GM10248 (cell line): ENCODE measurements at regions not wholly inside any gene's neighbourhood (a gene's known extent, or its start where the extent isn't known, plus 50 kb on each side); places are given as distances from the start of the nearest gene placed in this dataset.

Source experiments
- CTCF ChIA-PET: fragments of 300-600 bp; sonication (Branson Sonifier 250); formaldehyde crosslinking; extraction: SDS; loops from one replicate; lab custom pipeline; 2021; ENCODE audit warnings: antibody characterized with exemption; lab: Yijun Ruan, JAX
- POLR2A ChIA-PET: fragments of 350-650 bp; sonication (Branson Sonifier 250); formaldehyde crosslinking; extraction: SDS; loops from one replicate; lab custom pipeline; 2020; ENCODE audit warnings: antibody characterized with exemption; lab: Yijun Ruan, JAX
- DNase-seq: peaks from one replicate; pipeline ENCODE4 v3.0.0; 2012; ENCODE audit errors: extremely low spot score
- TF ChIP-seq, protein P1 (sequence below): IDR thresholded peaks from 2 replicates; pipeline ENCODE4 v1.5.1; 2012; ENCODE audit warnings: mild to moderate bottlenecking, low read depth; ENCODE audit errors: extremely low read depth, missing control alignments, control extremely low read depth

GRCh38 chr13:99911965-99912566 lies 59.5 kb downstream of the ZIC5 start:
- POLR2A ChIA-PET: no interaction called here
- no peak for DNase-seq
- CTCF ChIA-PET: interaction anchor here (1.4 to 5.4 kb wide), 3 partner anchors 12 to 601 kb away, joined by 4 to 65 read pairs (median 20); no protein-coding TSS in a partner anchor
- TF ChIP-seq, protein P1, sequence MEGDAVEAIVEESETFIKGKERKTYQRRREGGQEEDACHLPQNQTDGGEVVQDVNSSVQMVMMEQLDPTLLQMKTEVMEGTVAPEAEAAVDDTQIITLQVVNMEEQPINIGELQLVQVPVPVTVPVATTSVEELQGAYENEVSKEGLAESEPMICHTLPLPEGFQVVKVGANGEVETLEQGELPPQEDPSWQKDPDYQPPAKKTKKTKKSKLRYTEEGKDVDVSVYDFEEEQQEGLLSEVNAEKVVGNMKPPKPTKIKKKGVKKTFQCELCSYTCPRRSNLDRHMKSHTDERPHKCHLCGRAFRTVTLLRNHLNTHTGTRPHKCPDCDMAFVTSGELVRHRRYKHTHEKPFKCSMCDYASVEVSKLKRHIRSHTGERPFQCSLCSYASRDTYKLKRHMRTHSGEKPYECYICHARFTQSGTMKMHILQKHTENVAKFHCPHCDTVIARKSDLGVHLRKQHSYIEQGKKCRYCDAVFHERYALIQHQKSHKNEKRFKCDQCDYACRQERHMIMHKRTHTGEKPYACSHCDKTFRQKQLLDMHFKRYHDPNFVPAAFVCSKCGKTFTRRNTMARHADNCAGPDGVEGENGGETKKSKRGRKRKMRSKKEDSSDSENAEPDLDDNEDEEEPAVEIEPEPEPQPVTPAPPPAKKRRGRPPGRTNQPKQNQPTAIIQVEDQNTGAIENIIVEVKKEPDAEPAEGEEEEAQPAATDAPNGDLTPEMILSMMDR: no peak

DNA sequence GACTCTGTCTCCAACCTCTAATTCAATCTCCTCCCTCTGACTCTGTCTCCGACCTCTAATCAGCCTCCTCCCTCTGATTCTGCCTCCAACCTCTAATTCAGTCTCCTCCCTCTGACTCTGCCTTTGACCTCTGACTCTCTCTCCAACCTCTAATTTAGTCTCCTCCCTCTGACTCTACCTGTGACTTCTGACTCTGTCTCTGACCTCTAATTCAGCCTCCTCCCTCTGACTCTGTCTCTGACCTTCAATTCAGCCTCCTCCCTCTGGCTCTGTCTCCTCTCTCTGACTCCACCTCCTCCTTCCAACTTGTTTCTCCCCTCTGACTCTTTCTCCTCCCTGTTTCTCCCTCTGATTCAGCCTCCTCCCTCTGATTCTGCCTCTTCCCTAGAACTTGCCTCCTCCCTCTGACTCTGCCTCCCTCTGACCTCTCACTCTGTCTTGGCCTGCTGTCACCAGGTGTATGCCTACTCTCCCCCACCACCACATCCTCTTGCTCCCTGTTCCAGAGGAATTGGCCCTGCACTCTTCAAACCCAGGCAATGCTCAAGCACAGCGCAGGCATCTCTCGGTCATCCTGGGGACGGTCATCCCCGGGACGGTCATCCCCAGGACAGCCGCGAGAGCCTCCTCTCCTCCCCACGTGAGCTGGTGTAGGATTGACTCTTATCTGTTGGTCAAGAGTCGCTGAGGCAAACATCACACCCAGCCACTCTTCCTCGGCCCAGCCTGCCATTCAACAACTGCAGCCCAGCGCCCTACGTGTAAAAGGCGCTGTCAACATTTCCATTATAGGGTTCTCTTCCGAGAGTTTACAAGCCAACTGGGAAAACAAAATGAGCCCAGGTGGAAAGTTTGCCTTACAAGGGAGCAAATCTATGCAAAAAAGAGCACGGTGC lies 60.2 kb downstream of the ZIC5 start:
- no peak for DNase-seq
- CTCF ChIA-PET: interaction anchor here (3.8 to 5.4 kb wide), 2 partner anchors 11 to 602 kb away, joined by 20 to 65 read pairs; no protein-coding TSS in a partner anchor
- POLR2A ChIA-PET: no interaction called here
- TF ChIP-seq, protein P1: no peak

- TF ChIP-seq, protein P1: no peak
- POLR2A ChIA-PET: no interaction called here
- DNase-seq: no peak
- CTCF ChIA-PET: no interaction called here
Measured at GRCh38 chr13:99909836-99910619, 61.5 kb downstream of the ZIC5 start.

DNA sequence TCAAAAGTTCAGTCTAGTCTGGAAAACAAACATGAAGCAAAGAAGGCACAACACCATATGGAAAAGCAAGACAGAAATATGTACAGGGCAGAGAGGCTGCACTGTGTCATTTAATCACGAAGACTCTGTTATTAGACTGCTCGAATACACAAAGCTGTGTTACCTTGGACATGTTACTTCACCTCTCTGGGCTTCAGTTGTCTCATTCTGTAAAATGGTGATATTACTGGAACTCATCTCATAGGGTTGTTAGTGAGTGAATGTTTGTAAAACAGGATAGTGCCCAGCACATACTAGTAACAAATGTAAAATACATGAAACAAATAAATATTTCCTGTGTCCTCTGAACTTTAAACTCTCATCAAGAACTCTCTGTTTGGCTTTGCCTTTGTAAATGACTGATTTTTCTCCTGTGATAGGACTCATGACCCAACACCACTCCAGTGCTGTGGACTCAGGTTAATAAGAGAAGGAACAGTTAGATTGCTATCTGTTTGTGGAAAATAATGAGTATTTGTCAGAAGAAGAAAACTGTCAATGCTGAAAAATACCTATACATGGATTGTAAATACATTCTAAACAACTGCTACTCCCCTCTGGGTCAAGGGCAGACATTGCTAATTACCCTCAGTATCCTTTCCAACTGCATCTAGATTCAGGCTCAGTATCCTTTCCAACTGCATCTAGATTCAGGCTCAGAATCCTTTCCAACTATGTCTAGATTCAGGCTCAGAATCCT lies 62.3 kb downstream of the ZIC5 start:
- TF ChIP-seq, protein P1: no peak
- CTCF ChIA-PET: interaction anchor here (0.8 to 2.8 kb wide), 5 partner anchors 11 to 604 kb away, joined by 3 to 12 read pairs (median 3); no protein-coding TSS in a partner anchor
- no peak for DNase-seq
- POLR2A ChIA-PET: no interaction called here

DNA sequence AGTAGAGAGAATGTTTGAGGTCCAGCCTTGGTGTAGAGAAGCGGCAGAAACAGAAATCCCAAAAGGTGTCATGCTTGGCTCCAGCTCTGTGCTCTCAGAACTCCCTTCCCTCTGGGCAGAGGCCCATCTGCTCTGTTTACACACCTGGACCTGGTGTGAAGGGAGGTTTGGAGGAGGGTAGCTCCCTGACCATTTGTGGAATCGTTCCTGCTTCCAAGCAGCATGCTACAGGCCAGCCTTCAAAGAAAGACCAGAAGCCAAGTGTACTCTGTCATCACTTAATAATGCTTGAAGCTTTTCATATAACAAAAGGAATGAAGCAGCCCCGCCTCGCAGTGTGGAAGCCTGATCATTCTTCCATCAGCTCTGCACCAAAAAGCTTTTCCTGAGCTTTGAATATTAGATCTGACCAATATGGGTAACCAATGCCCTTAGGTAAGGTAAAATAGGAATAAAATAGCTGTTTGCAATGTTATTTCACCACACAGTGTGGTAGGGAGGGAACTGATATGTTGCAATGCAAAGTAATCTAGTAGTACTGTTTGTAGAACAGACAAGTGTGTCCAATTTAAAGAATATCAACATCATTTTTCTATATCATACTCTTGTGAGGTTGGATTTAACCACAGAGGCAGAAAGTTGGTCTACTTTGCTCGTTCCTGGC lies 63.3 kb downstream of the ZIC5 start:
- POLR2A ChIA-PET: interaction anchor here (0.5 kb wide), 1 partner anchor 10 kb away, joined by 3 read pairs; no protein-coding TSS in a partner anchor
- CTCF ChIA-PET: interaction anchor here (0.8 to 2.8 kb wide), 9 partner anchors 8 to 607 kb away, joined by 3 to 12 read pairs (median 3); no protein-coding TSS in a partner anchor
- DNase-seq: no peak
- TF ChIP-seq, protein P1: no peak
